ENCODE measurements at regions not wholly inside any gene's neighbourhood (a gene's known extent, or its start where the extent isn't known, plus 50 kb on each side); places are given as distances from the start of the nearest gene placed in this dataset.

DNA sequence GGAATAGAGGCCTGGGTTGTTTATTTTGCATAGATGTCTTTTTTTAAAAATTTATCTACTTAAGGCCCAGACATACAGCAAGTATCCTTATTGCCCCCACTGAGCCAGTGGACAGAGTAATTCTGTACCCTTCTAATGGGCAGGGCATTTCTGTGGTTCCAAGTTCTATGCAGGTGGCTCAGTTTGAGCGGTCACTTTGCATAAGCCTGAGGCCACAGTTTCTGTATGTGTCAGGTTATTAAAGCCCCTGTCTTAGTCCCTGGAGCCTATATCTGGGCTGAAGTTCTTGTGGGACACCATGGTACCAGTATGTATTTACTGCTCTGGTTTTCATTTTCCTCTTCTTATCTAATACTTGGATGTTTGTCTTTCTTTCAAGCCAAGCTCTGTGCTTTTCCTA lies 168.8 kb downstream of the MID1IP1 start:
- Histone ChIP-seq H3K4me3 (no peak overlapping the region), H3K4me1 (peaks cover 5% of the 10 kb centered on the region), H3K9me3 (no peaks in the 10 kb centered on the region), H3K36me3 (no peaks in the 10 kb centered on the region), H3K27ac (no peak overlapping the region), H3K27me3 (ENCODE audit: low read depth) (no peaks in the 10 kb centered on the region)
- TF ChIP-seq, protein P1, sequence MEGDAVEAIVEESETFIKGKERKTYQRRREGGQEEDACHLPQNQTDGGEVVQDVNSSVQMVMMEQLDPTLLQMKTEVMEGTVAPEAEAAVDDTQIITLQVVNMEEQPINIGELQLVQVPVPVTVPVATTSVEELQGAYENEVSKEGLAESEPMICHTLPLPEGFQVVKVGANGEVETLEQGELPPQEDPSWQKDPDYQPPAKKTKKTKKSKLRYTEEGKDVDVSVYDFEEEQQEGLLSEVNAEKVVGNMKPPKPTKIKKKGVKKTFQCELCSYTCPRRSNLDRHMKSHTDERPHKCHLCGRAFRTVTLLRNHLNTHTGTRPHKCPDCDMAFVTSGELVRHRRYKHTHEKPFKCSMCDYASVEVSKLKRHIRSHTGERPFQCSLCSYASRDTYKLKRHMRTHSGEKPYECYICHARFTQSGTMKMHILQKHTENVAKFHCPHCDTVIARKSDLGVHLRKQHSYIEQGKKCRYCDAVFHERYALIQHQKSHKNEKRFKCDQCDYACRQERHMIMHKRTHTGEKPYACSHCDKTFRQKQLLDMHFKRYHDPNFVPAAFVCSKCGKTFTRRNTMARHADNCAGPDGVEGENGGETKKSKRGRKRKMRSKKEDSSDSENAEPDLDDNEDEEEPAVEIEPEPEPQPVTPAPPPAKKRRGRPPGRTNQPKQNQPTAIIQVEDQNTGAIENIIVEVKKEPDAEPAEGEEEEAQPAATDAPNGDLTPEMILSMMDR (IDR thresholded peaks at IDR 0.05) = no peak
- ATAC-seq (no peak), DNase-seq (no peak)
- intact Hi-C loops (cut with DNase I) = no loop called here

DNA sequence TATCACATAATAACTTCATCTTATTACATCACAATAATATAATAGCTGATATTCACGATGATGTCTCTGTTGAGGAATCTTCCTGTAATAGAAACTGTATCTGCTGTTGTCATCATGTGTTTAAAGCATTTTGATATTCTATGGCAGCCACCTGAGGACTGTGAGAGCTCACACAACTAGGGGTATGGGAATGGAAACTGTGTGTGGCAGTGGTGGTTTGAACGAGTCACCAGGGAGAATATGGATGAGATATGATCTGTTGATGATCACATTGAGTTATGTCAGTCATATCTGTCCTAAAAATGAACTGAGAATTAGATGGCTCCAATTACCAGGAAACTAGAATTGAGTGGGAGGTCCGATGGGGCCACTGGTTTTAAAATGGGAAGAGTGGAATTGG lies 169.6 kb downstream of the MID1IP1 start:
- TF ChIP-seq, protein P1 (IDR thresholded peaks at IDR 0.05) = no peak
- Histone ChIP-seq H3K36me3 (no peaks in the 10 kb centered on the region), H3K4me1 (peaks cover 5% of the 10 kb centered on the region), H3K27me3 (ENCODE audit: low read depth) (no peaks in the 10 kb centered on the region), H3K27ac (no peak overlapping the region), H3K4me3 (no peak overlapping the region), H3K9me3 (no peaks in the 10 kb centered on the region)
- no peak for ATAC-seq
- intact Hi-C loops (cut with DNase I) = no loop called here
- no peak for DNase-seq

DNA sequence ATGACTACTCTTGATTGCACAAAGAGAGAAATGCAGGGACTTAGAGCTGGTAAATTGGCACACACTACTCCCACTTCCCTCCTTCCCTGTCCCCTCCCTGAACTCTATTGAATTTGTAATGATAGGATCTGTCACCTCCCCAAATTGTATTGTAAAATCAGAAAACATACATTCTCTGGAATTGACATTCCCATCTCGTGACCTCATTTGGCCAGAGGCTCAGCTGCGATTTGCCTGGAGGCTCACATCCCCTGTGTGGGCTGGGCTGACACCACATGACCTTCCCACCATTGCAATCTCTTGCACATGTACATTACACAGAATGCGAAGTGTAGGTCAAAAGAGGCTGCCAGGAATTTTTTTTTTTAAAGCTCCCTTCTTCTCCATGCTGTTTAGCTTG lies 172.1 kb downstream of the MID1IP1 start:
- Histone ChIP-seq H3K4me1 (peaks cover 5% of the 10 kb centered on the region), H3K27ac (no peak overlapping the region), H3K9me3 (no peaks in the 10 kb centered on the region), H3K4me3 (no peak overlapping the region), H3K36me3 (no peaks in the 10 kb centered on the region), H3K27me3 (ENCODE audit: low read depth) (no peaks in the 10 kb centered on the region)
- DNase-seq (peak; percentile 44), ATAC-seq (peak in 1 of 2 donors; percentile 45)
- intact Hi-C loops (cut with DNase I) = no loop called here
- TF ChIP-seq, protein P1 (IDR thresholded peaks at IDR 0.05) = no peak

DNA sequence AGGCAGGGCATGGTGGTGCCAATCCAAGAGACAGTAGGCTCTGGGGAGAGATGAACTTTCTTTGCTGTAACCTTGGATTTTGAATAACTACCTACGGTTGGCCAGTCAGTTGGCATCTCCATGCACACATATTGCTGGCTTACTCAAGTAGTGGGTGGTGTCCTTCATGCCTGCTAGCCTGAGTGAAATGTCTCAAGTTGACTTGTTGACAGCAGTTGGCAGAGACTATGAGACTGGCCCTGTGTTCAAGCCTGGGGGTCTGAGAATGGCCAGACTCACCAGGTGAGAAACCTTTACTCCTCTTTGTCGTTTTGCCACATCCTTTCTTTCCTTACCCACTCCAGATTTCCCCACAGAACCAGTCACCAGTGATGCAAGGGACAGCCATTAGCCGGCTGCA lies 173.3 kb downstream of the MID1IP1 start:
- Histone ChIP-seq H3K9me3 (no peaks in the 10 kb centered on the region), H3K4me1 (no peaks in the 10 kb centered on the region), H3K36me3 (no peaks in the 10 kb centered on the region), H3K27me3 (ENCODE audit: low read depth) (no peaks in the 10 kb centered on the region), H3K4me3 (no peak overlapping the region), H3K27ac (no peak overlapping the region)
- intact Hi-C loops (cut with DNase I) = no loop called here
- ATAC-seq (no peak), DNase-seq (no peak)
- TF ChIP-seq, protein P1 (IDR thresholded peaks at IDR 0.05) = no peak

DNA sequence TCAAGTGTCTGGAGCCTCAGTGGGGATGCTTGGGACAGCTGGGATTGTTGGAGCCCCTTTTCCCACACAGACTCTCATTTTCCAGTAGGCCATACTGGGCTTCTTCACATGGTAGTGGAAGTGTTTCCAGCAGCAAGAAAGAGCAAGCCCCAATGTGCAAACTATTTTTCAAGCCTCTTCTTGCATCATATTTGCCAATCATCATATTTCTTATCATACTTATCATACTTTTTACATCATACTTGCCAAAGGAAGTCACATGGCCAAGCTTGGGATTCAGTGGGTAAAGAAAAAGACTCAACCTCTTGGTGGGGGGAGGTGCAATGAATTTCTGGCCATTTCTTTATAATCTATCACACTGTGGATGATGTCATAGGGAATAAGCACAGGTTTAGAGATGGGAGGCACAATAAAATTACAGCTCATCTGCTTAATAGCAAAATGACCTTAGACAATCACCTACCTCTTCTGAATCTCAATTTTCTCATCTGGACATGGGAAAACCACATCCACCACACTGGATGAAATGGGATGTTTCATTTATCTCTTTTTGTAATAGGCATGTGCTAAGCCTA lies 174.2 kb downstream of the MID1IP1 start:
- TF ChIP-seq, protein P1 (IDR thresholded peaks at IDR 0.05) = no peak
- Histone ChIP-seq H3K9me3 (no peaks in the 10 kb centered on the region), H3K4me1 (no peaks in the 10 kb centered on the region), H3K27me3 (ENCODE audit: low read depth) (no peaks in the 10 kb centered on the region), H3K27ac (no peak overlapping the region), H3K4me3 (no peak overlapping the region), H3K36me3 (no peaks in the 10 kb centered on the region)
- ATAC-seq (no peak), DNase-seq (no peak)
- intact Hi-C loops (cut with DNase I) = no loop called here

DNA sequence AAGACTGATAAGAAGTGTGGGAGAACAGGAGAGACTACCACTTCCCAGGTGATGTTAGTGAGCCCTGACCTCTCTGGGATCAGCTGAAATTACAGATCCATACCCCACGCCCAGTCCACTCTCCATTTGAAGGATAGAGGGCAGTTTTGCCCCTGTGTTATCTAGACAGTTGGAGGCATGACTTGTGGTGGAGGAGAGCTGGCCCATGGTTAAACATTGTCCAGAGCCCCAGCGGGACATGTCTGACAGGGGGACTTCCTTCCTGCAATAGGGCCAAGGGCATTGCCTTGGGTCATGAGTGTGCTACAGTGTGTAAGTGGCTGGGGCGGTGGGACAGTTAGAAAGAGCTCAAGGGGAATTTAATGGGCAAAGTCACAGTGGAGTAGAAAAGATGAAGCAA lies 181.1 kb downstream of the MID1IP1 start:
- Histone ChIP-seq H3K4me1 (no peaks in the 10 kb centered on the region), H3K27ac (no peak overlapping the region), H3K4me3 (no peak overlapping the region), H3K27me3 (ENCODE audit: low read depth) (no peaks in the 10 kb centered on the region), H3K9me3 (no peaks in the 10 kb centered on the region), H3K36me3 (no peaks in the 10 kb centered on the region)
- TF ChIP-seq, protein P1 (IDR thresholded peaks at IDR 0.05) = no peak
- ATAC-seq = no peak
- DNase-seq = no peak
- intact Hi-C loops (cut with DNase I) = no loop called here

All from lower lobe of right lung (tissue), 2 donors.